BJ (cell line): ENCODE measurements at regions not wholly inside any gene's neighbourhood (a gene's known extent, or its start where the extent isn't known, plus 50 kb on each side); places are given as distances from the start of the nearest gene placed in this dataset.

Source experiments
- CTCF ChIA-PET: fragments of 350-600 bp; formaldehyde crosslinking; extraction: SDS; loops from one replicate; lab custom pipeline; 2021; ENCODE audit warnings: antibody characterized with exemption, inconsistent platforms; lab: Yijun Ruan, JAX
- POLR2A ChIA-PET: fragments of 300-600 bp; sonication (Branson Sonifier 250); formaldehyde crosslinking; extraction: SDS; loops from one replicate; lab custom pipeline; 2021; ENCODE audit warnings: antibody characterized with exemption; lab: Charles Lee
- DNase-seq: peaks from one replicate; pipeline ENCODE4 v3.0.0-alpha.2; 2011; ENCODE audit warnings: low read depth
- H3K27me3 ChIP-seq: 2 replicates; pipeline ENCODE4 v1.6.0; 2011; ENCODE audit warnings: low read length; ENCODE audit not compliant: control insufficient read depth, insufficient read depth
- H3K36me3 ChIP-seq: 2 replicates; pipeline ENCODE4 v1.5.1; 2011; ENCODE audit warnings: low read length; ENCODE audit not compliant: control insufficient read depth, insufficient read depth
- H3K4me3 ChIP-seq: 2 replicates; pipeline ENCODE4 v1.5.1; 2011; ENCODE audit warnings: low read depth, mild to moderate bottlenecking, control low read depth, low read length
- CTCF ChIP-seq: IDR thresholded peaks from 2 replicates; pipeline ENCODE4 v1.5.1; 2011; ENCODE audit warnings: low read depth, mild to moderate bottlenecking, control low read depth, inconsistent platforms, low read length, moderate library complexity; ENCODE audit not compliant: insufficient read depth

DNA sequence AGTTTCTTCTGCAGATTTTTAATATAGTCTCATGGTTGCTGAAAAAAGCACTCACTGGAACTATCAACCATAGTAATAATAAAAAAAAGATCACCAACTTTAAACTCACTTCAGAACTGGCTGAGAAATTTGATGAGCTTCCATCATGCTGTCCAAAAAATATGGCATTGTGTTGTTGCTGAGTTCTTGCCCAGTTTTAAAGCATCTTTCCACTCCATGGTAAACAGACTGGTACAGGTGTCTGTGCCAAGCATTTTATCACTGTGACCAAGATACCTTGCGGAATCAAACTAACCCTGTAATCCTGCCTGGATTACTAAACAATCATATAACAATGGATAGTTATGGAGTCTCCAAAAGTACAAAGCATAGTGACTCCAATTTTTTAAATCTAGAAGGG is 360.3 kb upstream of the NOCT start:
- TF ChIP-seq CTCF, result no peak
- no peaks in the 10 kb centered on the region for H3K36me3 ChIP-seq
- ChIA-PET POLR2A (no interaction called here), CTCF (interaction anchor here (3.1 kb wide), 1 partner anchor 25 kb away, joined by 8 read pairs; no protein-coding TSS in a partner anchor)
- H3K27me3 ChIP-seq, result no peaks in the 10 kb centered on the region
- no peak for DNase-seq
- H3K4me3 ChIP-seq, result no peak overlapping the region

DNA sequence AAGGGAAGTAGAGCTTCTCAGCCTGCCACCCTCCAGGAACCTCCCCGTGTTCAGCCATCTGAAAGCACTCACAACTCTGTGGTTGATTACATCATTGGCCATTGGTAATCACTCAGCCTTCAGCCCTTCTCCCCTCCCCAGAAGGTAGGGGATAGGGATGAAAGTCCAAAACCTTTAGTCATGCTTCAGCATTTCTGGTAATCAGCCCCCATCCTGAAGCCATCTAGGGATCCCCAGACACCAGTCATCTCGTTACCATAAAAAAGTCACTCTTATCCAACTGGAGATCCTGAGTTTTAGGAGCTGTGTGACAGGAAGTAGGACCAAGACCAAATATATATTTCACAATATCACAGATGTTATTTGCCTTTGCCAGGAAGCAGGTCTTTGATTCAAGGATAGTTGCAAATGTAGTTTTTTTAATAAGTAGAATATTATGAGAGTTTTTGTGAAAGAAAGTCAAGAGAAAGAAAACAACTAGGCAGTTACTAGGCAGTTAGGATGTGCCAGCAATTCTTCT is 364.6 kb upstream of the NOCT start:
- peak; percentile 97 for DNase-seq
- H3K36me3 ChIP-seq, result no peaks in the 10 kb centered on the region
- no peak for TF ChIP-seq CTCF
- ChIA-PET POLR2A (no interaction called here), CTCF (no interaction called here)
- no peak overlapping the region for H3K4me3 ChIP-seq
- no peaks in the 10 kb centered on the region for H3K27me3 ChIP-seq

DNA sequence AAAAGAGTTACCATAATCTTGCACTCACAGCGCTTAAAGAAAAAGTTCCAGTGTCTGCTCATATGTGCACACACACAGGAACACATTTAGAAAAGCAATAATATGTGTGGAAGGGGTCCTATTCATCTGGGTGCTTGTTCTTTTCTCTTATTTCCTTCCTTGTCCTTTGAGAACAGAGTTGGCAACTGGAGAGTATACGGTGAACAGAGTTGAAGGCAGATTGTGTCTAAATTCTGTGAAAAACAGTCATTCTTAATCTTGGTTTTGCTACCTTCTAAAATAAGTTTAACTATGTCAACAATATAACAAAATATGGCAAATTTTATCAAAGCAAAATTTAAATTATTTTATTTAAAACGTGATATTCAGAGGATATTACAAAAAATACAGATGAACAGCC is 365.1 kb upstream of the NOCT start:
- H3K4me3 ChIP-seq, result no peak overlapping the region
- ChIA-PET POLR2A (no interaction called here), CTCF (no interaction called here)
- H3K36me3 ChIP-seq, result no peaks in the 10 kb centered on the region
- DNase-seq, result no peak
- no peak for TF ChIP-seq CTCF
- no peaks in the 10 kb centered on the region for H3K27me3 ChIP-seq

- POLR2A ChIA-PET, result no interaction called here
- H3K36me3 ChIP-seq, result no peaks in the 10 kb centered on the region
- H3K27me3 ChIP-seq, result no peaks in the 10 kb centered on the region
- H3K4me3 ChIP-seq, result no peak overlapping the region
- CTCF ChIA-PET, result interaction anchor here (0.6 kb wide), 1 partner anchor 35 kb away, joined by 3 read pairs; no protein-coding TSS in a partner anchor
- no peak for DNase-seq
- TF ChIP-seq CTCF, result no peak
Observed at GRCh38 chr4:138647433-138647832, 368.1 kb upstream of the NOCT start.

- no peak for DNase-seq
- ChIA-PET POLR2A (no interaction called here), CTCF (no interaction called here)
- no peak for TF ChIP-seq CTCF
- H3K27me3 ChIP-seq, result no peaks in the 10 kb centered on the region
- H3K36me3 ChIP-seq, result no peaks in the 10 kb centered on the region
- H3K4me3 ChIP-seq, result no peak overlapping the region
Observed at GRCh38 chr4:138646383-138646782, 369.2 kb upstream of the NOCT start.
